ENCODE measurements at regions not wholly inside any gene's neighbourhood (a gene's known extent, or its start where the extent isn't known, plus 50 kb on each side); places are given as distances from the start of the nearest gene placed in this dataset.

DNA sequence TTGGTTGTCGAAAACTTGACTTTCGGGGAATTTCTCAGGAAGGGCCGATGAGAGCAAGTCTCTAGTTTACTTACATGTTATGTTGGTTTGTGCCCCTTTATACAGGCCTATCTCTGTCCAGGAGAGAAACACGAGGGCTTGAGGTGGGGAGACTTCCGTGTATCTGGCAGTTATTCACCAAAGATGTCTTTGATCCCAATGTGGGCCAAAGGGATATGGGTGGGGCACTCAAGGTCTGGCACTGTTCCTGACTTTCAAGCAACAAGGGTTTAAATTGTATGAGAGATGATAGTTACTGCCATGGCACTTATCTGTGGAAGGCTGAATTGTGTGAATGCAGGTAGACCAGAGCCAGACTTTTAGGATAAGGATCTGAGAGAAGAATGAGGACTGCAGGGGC is 137.2 kb upstream of the DHRS4 start:
- TF ChIP-seq CTCF (IDR thresholded peaks at IDR 0.05) (no peak), ZFX (IDR thresholded peaks at IDR 0.05; ENCODE audit: borderline replicate concordance) (no peak)
- H3K27ac ChIP-seq = no peak overlapping the region

DNA sequence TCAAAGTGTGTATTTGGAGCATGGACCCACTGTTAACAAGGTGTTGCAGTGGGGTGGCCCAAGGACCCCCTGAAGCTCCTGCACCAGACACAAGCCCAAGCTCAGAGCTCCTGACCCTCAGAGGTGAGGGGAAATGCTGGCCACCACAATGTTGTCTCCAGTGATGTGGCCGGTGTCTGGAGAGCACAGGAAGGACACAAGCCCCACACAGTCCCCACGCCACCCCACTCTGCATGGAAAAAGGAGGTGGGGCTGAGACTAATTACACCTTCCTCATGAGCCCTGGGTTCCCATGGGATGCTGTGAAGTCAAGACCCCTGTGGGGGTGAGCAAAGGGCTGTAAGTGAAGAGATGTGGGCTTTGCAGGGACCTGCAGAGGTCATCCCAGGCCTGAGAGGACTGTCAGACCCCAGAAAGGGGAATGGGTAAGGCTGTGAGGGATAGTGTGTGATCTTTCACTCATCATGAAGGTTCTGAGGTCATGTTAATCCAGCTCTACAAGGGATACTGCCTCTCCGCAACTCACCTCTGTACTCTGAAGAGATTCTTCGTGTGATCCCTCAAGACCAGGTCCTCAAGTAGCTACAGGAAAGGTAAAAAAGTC is 136.3 kb upstream of the DHRS4 start:
- no peak overlapping the region for H3K27ac ChIP-seq
- TF ChIP-seq CTCF (IDR thresholded peaks at IDR 0.05) = no peak
- TF ChIP-seq ZFX (IDR thresholded peaks at IDR 0.05; ENCODE audit: borderline replicate concordance) = no peak

DNA sequence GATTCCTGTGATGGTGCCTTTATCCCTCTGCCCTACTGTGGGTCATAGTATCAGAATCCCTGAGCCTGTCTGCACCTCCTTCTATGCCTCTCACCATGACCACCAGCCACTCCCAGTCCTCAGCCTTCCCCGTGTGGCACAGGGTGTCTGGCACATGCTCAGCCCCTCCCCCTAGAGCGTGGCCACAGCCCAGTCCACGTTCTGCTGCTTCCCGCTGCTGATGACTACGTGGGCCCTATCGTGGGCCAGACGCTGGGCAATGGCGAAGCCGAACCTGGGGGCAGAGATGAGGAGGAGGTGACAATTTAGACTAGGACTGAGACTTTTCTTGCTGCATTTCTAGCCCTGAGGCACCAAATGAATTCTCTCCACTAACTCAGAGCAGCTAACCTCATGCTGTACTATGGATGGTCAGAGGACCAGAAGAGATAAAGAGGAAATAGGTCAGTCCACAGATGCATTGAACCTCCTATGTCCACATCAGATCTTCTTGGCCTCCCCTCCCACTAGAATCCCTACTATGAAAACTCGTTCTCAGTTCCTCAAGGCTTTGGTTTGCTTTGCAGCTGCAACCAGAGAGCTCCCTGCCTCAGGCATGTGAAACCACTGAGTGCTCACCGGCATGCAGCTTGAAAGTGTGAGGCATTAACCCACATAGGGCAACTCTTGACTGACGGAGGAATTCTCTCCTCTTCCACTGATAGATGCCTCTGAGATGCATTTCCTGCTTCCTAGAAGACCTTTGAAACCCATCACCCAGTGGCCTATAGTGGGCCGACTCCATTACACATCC is 126.3 kb upstream of the DHRS4 start:
- TF ChIP-seq ZFX (IDR thresholded peaks at IDR 0.05; ENCODE audit: borderline replicate concordance) = no peak
- TF ChIP-seq CTCF (IDR thresholded peaks at IDR 0.05) = no peak
- H3K27ac ChIP-seq = no peak overlapping the region

GRCh38 chr14:23828001-23828400 is 125.6 kb upstream of the DHRS4 start:
- TF ChIP-seq ZFX (IDR thresholded peaks at IDR 0.05; ENCODE audit: borderline replicate concordance) (no peak), CTCF (IDR thresholded peaks at IDR 0.05) (no peak)
- H3K27ac ChIP-seq = no peak overlapping the region

DNA sequence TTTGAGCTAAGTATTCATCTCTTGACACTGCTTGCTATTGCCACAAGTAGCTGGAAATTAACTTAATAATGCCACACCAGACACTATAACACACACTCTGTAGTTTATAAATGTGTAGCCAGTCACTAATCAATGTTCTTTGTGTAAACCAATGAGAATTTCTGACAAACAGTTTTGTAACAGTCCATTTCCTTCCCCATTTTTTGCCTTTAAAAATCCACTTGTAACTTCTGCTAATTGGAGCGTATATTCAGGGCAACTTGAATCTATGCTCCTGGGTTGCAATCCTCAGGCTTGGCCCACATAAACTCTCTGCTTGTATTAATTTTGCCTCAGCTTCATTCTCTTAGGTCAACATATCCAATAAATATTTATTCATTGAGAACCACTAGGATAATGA is 125.0 kb upstream of the DHRS4 start:
- no peak overlapping the region for H3K27ac ChIP-seq
- TF ChIP-seq ZFX (IDR thresholded peaks at IDR 0.05; ENCODE audit: borderline replicate concordance) (no peak), CTCF (IDR thresholded peaks at IDR 0.05) (no peak)

GRCh38 chr14:23829736-23830471 is 123.7 kb upstream of the DHRS4 start:
- no peak overlapping the region for H3K27ac ChIP-seq
- no peak for TF ChIP-seq ZFX (IDR thresholded peaks at IDR 0.05; ENCODE audit: borderline replicate concordance)
- TF ChIP-seq CTCF (IDR thresholded peaks at IDR 0.05) = no peak

DNA sequence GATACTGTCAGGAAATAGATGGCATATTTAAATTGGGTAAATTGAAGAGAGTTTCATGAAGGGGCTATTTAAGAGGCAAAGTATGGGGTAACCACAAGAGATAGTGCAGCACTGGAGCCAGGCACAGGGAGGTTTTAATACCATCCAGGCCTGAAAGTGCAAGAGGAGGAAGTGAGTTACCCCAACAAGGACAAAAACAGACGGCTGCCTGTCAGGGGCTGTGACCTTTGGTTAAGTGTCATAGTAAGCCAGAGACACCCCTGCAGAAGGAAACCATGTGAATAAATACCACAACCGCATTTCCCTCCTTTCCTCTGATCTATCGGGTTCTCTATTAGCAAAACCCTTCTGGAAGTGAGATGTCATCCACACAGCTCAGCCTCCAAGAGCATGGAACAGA is 122.0 kb upstream of the DHRS4 start:
- no peak overlapping the region for H3K27ac ChIP-seq
- no peak for TF ChIP-seq ZFX (IDR thresholded peaks at IDR 0.05; ENCODE audit: borderline replicate concordance)
- no peak for TF ChIP-seq CTCF (IDR thresholded peaks at IDR 0.05)

Measured in 22Rv1 (cell line).